ENCODE measurements at regions not wholly inside any gene's neighbourhood (a gene's known extent, or its start where the extent isn't known, plus 50 kb on each side); places are given as distances from the start of the nearest gene placed in this dataset.

DNA sequence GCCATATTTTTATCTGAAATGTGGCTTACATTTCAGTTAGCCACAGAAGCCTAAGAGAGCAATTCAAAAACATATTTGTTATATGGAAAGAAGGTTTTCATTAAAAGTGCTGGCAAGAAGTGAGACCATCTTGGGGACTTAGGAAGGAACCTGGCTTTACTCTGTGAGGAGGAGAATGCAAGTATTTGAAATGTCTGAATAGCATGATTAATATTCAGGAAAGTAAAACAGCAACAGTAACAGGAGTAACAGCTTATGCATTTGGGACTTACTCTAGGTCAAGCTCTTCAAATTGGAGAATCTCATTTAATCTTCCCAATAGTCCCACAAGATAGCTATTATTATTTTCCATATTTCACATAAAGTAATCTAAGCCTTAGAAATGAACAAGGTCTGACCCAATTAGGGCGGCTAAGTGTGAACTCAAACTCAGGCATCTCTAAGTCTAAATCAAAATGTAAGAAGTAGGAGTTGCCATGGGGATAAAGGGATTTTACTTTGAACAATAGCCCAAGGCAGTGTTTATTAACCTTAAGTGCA lies 816.5 kb downstream of the BCKDHB start:
- TF ChIP-seq, protein P1, sequence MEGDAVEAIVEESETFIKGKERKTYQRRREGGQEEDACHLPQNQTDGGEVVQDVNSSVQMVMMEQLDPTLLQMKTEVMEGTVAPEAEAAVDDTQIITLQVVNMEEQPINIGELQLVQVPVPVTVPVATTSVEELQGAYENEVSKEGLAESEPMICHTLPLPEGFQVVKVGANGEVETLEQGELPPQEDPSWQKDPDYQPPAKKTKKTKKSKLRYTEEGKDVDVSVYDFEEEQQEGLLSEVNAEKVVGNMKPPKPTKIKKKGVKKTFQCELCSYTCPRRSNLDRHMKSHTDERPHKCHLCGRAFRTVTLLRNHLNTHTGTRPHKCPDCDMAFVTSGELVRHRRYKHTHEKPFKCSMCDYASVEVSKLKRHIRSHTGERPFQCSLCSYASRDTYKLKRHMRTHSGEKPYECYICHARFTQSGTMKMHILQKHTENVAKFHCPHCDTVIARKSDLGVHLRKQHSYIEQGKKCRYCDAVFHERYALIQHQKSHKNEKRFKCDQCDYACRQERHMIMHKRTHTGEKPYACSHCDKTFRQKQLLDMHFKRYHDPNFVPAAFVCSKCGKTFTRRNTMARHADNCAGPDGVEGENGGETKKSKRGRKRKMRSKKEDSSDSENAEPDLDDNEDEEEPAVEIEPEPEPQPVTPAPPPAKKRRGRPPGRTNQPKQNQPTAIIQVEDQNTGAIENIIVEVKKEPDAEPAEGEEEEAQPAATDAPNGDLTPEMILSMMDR (IDR thresholded peaks at IDR 0.05): no peak
- TF ChIP-seq POLR2A (IDR thresholded peaks at IDR 0.05): no peak

Data from lower leg skin (tissue), 3 donors.